CD1c-positive myeloid dendritic cell (primary cell): ENCODE measurements at regions not wholly inside any gene's neighbourhood (a gene's known extent, or its start where the extent isn't known, plus 50 kb on each side); places are given as distances from the start of the nearest gene placed in this dataset.

ENCODE experiments used
- DNase-seq: peaks from one replicate; pipeline ENCODE4 v3.0.0-alpha.2; 2016; ENCODE audit errors: extremely low spot score

DNA sequence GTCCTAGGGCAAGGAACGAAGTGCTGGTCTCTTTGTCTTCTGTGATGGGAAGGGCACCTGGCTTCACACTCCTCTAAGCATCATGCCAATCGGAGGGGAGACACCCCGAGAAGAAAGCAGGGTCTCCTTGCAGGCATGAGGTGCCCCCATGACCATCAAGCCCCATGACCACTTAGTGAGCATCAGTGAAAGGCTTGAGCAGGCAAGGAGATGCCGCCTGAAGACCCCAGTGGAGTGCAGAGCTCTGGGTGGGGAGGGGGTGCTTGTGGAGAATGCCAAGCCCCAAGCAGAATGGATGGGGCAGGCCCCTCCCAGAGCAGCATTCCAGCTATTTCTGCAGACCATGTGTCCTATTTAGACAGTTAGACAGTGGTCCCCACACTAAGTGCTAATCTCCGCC, 232.7 kb upstream of the TNRC6C start:
- no peak for DNase-seq

DNA sequence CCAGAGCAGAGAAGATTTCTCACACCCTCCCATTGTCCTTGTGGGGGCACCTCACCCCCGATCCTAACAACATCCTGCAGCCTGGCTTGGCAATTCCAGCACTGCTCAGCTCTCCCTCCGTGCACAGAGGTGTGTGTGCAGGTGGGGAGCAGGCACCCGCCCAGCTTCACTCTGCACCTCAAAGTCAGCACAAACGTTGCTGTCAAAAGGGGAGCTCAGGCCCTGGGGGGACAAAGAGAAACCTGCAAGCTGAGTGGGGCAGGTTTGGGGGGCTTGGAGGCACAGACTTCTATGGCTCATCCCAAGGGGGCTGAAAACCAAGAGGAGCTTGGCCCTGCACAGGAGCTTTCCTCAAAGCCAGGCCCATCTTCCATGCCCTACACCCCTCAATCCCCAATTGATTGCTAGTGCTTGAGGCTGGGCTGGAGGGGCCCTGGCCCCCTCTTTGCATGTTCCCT, 231.9 kb upstream of the TNRC6C start:
- no peak for DNase-seq

DNA sequence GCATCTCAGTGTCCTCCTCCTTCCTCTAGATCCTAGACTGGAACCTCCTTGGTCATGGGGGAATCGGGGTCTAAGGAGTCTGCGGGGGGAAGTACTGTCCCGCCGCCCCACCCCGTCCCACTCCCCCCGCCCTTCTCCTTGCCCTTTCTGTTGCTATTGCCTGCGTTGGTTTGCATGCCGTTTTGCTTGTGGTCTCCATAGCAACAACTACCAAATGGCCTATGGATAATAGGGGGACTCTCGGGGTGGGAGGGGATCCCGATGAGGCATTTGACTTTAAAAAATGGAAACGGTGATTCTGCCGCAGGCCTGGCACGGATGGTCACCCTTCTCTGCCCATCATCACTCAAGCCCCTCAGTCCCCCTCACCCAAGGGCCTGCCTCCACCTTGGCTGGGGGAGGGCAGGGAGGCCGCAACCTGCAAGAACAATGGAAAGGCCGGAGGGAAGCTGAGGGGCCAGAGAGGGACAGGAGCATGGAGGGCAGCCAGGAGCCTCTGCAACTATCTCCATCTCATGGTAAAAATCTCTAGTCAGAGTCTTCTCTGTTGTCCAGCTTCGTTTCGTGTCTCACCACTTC, 231.4 kb upstream of the TNRC6C start:
- DNase-seq = no peak

DNA sequence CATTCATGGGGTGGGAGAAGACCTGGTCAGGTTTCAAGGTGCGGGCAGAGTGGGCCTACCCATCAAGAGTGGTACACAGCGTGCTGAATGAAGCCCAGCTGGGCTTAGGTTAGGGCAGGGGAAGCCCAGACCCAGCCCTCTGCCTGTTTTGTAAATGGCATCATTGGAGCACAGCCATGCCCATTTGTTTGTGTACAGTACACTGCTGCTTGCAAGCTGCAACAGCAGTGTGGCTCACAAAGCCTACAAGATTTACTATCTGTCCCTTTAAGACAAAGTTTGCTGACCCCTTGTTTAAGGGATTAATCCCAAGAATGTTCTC, 230.1 kb upstream of the TNRC6C start:
- no peak for DNase-seq

DNA sequence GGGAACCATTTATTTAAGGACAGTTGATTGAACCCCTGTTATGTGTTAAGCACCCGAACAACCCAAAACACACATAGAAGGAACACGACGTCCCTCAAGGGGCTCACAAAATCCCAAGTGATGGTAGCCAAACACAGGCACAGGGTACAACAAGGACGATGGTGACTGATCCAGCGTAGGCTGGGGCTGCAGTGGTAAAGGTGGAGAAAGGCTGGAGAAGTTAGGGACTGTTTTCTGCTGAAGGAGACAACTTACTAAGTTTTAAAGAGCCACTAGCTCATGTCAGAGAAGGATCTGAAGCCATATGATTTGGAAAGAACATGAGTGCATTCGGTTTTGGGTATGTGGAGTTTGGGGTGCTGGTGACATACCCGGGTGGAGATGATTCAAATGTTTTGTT, 229.6 kb upstream of the TNRC6C start:
- DNase-seq = no peak

DNA sequence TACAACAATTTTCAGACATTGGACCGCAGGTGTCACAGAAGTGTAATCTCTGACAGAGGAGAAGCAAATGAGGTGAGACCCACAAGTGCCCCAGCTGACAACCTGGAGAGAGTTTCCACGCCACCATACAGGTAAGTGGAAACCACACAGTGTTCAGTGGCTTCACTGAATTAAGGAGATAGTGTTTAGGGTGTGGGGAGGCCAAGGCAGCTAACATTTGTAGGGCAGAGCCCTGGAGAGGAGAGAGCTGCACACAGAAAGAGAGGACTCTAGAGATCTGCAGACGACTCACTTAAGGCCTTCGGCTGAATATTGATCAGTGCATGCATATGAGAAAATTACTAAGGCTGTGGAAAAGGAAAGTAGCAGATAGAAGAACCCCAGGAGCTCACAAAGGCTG, 228.9 kb upstream of the TNRC6C start:
- DNase-seq = no peak

DNA sequence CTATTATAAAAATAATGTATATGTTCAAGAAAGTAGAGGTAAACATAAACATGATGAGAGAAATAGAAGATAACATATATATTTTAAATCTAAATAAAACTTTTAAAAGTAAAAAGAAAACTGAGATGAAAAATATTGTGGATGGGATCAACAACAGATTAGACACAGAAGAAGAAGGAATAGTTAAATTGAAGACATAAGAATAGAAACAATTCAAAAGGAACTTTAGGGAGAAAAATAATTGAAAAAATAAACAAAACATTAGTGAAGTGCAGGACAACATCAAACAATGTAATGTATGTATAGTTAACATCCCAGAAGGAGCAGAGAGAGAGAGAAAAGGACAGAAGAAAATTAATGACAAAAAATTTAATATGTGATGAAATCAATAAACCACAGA, 228.1 kb upstream of the TNRC6C start:
- DNase-seq = no peak

DNA sequence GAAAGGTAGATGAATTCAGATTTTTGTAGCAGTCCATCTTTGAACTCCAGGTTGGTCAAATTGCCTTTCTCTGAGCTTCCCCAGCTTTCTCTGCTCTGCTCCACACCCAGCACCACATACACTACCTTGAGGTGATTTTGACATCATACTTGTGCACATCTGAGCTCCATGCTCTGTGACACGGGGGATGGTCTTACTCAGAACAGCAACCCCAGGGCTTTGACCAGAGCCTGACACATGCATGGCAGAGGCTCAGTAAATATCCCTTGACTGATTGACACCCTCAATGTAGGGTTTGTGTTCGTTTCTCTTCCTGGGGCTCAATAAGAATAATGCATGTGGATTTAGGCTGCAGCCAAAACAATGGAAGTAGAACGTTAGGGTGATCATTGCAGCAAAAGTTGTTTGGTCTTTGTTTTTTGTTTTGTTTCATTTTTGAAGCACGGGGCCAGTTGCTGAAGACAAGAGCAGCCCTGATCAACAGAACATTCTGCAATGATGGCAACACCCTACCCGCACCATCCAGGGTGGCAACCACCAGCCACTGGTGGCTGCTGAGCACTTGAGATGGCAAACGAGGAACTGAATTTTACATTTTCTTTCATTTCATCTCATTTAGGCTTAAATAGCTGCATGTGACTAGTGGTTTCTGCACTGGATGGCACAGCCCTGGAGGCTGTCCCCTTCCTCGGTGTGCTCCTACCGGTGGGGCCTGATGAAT, 224.8 kb upstream of the TNRC6C start:
- no peak for DNase-seq

DNA sequence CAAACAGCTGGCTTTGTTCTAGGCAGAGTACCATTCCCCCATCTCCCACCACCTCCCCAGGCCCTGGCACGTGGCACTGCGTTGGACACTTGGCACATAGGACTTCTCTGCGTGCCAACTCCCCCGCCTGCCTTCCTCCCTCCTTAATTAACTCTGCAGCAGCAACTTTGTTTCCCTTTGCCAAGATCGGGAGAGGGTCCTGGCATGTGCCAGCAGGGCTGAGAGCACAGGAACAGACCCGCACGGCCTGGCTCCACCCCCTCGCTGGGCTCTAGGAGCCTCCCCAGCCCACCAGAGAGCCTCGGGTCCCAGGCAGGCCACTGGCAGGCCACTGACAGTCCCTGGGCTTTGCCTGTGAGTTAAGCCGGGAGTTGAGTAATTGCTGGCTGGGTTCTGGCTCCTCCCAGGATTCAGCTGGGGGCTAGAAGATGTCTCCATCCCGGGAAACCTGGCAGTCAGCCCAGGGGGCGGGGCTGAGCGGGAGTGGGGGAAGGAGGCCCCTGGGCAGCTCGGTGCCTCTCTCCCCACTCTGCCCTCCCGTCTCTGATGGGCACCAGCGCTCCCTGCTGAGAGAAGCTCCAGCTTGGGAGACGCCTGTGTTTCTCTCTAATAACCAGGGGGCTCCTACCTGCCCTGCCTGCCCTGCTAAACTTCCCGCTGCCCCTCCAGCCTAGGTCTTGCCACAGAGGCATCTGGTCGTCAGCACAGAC, 224.0 kb upstream of the TNRC6C start:
- DNase-seq = no peak

DNA sequence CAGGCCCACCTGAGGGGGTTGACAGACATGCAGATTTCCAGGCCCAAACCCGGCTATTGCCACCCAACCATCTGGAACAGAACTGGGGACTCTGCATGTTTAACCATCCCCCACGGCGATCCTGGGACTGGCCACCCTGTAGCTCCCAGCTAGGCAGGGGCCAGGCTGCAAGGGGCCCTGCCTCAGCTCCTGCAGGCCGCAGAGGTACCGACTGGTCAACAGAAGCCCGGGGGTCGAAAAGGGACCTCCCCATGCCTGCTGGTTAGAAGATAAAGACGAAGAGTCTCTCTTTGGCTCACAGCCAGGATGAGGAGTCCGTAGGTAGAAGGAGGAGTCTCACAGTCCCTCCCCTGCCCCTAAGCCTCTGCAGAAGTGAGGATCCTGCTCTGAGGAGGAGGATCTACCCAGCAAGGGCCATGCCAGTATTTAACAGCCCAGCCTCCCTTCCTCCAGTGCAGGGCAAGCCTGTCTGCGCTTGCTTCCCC, 223.4 kb upstream of the TNRC6C start:
- peak; percentile 3 for DNase-seq

DNA sequence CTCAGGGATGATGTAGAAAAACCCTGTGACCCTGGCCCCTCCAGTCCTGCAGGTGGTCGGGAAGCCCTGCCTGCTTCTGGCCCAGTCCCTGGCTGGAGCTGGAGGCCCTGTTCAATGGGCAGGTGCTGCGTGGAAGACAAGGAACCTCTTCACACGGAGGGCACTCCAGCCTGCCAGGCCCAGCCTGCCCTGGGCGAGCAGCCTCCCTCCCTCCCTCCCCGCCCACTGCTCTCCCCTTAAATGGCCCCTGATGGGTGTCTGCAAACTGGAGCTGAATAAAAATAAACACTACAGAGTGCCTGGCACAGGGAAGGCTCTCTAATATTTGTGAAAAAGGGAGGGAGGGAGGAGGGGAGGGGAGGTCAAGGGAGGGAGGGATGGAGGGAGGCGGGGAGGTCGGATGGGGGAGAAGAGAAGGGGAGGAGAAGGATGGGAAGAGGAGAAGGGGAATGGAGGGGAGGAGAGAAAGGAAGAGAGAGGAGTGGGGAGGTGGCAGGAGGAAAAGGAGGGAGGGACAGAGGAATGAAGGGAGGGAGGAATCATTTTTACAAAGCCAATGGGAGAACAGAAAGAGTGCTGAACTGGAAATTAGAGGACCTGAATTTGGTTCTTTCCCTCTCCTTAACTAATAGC, 222.8 kb upstream of the TNRC6C start:
- no peak for DNase-seq

DNA sequence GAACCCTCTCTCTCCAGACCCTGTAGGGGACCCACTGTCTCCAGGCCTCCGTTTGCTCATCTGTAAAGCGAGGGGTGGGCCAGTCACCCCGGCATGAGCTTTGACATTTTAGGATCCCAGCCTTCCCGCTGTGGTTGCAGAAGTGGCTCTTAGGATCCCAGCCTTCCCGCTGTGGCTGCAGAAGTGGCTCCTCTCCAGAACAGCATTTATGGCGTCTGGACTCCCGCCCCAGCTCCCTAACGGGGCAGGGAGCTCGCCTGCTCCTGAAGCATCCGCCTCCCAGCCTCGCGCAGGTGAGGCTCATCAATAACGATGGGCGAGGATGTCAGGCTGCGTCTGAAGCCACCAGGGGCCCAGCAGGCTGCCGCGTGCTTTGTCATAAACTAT, 222.3 kb upstream of the TNRC6C start:
- DNase-seq = no peak

DNA sequence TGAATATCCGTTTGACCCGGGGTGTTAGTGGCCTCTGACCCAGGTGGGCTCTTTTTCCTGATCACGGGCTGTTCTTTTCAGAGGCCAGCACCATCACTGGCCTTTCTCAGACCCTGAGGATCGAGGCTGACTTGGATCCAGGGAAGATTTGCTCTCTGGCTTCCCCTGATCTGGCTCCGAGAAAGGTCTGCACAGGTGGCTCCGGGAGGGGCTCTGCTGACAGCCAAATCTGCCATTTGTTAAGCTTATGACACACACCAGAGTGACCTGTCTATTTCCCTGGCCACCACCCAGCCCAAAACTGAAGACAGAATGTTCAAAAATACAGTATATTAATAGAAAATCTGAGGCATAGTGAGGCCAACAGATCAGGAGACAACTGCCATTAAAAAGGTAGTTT, 221.8 kb upstream of the TNRC6C start:
- no peak for DNase-seq

DNA sequence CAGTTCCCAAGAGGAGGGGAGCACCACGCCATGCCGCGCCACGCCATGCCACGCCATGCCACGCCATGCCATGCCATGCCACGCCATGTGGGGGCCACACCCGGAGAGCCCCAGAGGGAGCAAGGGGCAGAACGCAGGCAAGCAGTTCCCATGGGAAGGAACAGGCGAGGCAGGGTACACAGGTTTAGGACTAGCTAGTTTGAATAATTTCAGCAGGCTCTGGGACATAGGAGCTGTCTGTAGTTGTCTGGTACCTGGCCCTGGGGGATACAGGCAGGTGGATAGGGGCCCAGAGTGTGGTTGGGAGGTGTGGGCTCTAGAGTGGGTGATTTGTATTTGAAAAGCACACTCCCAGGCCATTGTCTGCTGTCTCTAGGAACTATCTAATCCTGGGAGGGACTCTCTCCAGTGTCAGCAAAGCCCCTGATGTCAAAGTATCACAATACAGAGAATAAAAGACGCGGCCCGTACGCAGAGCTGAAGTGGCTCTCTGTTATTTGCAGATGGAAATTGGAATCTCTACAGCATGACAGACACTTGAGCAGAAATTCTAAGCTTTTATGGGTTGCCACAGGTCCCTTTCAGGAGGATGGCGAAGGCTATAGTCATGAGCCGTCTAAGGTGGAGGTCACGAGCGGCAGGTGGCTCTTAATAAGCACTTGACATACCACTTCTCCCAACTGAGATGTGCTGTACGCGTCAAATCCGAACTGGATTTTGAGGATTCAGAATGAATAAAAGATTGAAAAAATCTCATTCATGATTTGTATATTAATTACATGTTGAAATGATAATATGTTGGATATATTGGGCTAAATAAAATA, 220.8 kb upstream of the TNRC6C start:
- no peak for DNase-seq

DNA sequence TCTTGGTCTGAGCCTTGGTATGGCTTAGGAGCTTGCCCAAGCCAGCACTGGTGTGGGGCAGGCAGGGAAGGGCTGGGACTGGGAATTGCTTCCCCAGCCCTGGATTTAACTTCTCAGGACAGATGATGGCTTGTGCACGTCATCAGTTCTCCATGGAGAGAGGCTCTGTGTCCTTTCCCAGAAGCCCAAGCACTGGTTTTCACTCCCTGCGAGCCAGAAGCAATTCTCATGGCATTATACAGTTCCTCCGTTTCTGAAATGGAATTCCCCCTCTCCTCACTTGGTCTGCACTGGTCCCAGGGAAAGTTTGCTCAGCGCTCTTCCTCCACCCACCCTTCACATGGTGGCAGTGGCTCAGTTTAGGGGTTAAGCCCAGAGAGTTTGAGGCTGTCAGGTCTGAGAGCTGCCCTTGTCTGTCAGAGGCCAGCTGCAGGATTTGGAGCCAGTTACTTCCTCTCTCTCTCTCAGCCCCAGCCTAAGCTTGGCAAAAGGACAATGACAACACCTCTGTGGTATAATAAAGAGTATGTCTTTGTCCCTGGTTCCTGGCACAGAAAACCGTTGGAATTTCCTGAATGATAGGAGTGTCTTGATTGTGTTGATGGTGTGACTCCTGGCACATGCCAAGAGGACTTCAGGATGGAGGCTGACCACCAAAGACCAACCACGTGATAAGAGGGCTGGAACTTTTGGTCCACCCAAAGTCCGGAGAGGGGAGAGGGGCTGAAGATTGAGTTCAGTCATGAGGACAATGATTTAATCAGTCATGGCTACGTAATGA, 219.6 kb upstream of the TNRC6C start:
- DNase-seq = no peak

DNA sequence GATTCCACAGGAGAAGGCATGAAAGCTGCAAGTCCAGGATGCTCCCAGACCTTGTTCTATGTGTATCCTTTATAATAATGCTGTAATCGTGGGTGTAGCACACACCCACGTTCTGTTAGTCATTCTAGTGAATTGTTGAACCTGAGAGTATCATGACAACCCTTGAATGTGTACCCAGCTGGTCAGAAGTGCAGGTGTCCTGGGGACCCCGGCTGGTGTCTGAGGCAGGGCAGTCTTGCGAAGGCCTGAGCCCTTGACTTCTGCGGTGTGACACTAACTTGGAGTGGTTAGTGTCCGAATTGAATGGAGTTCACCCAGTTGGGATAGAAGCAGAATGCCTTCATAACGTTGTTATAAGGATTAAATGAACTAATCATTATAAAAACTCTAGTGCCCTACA, 218.0 kb upstream of the TNRC6C start:
- no peak for DNase-seq

DNA sequence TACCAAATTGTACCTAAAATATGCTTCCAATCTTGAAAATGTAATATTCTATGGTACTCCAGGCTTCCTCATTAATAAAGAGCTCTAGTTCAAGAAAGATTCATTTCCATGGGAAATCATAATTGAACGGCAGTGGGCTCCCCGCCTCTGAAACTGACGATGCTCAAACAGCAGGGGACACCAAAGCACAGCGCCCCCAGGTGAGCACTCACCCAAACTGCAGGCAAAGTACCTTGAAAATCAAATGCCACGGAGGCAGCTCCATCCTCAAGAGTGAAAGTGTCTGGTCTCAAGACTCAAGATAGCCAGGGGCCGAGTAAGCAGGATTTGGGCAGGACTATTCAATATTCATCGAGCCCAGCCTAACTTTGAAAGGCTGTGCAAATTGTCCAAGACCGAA, 217.4 kb upstream of the TNRC6C start:
- peak; percentile 43 for DNase-seq

DNA sequence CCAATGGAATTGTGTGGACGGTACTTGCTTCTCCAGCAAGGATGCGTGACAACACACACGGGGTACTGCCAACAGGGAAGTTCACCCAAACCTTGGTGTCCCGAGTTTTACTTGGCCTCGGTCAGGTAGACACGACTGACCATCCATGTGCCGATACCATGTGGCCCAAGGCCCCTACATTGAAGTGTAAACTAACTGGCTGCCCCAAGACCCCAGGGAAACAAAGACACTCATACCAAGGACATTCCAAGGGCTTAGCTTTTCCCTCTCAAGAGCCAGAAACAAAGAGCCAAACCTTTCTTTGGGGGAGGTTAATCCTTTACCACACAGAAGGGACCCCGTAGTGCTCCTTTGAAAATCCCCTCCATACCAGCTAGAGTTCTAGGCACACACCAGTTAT, 215.9 kb upstream of the TNRC6C start:
- no peak for DNase-seq

DNA sequence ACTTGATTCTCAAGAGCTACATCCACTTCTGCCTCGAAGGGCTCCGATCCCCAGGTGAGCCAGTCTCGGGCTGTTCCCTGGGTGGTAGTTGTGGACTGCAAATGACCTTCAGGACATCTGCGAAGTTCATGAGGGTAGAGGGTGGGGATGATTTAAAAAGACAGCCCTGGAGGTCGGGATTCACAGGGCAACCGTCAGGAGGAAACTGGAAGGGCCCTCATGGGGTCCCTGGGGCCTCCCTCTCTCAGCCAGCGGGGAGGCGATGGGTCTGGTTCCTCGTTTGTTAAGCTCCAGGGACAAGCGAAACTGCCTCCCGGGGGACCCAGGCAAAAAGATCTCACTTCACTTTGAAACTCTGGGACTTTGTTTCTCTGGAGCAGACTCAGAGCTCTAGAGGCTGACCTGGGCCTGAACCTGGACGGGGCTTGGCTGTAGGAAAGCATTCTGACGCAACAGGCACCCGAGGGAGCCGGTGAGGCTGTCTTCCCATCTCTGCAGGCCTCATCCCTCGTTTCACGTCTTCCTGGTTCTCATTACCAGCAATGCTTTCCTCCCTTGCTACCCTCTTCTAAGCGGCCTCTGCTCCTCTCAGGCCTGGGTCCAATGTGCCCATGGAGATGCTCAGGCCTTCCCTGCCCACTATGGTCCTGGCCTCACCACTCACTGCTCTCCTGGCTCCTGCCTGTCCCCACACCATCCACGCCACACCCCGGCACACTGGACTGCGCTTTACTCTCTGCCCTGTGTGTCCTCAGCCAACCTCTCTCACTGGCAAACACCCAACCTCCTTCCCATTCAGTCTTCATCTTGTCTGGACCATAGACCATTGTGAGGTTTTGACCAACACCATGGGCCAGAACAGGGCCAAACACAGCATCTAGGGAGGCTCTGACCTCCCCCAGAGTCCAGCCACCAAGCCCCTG, 214.2 kb upstream of the TNRC6C start:
- DNase-seq = no peak

DNA sequence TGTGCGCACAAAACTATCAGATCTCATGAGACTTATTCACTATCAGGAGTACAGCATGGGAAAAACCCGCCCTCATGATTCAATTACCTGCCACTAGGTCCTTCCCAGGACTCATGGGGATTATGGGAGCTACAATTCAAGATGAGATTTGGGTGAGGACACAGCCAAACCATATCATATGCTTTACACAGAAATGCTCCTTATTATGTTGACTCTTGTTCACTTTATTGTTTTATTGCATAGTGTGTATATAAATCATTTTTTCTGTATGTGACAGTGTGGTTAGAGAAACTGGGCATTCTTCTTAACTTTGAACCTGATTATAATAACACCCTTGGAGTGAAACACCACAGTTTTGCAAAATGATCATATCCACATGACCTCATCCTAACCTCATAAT, 212.8 kb upstream of the TNRC6C start:
- no peak for DNase-seq
